Neural cell (in vitro differentiated cells): ENCODE measurements at regions not wholly inside any gene's neighbourhood (a gene's known extent, or its start where the extent isn't known, plus 50 kb on each side); places are given as distances from the start of the nearest gene placed in this dataset.

ENCODE experiments used
- H2AFZ ChIP-seq: fragments of 200-600, 300-800 bp; sonication (generic), shearing (Covaris generic); 2 replicates; pipeline ENCODE4 v1.6.0; 2014; ENCODE audit warnings: low read depth, mild to moderate bottlenecking, antibody characterized with exemption, low read length, moderate library complexity
- H3F3A ChIP-seq: fragments of 200-600 bp; shearing (Covaris generic); 2 replicates; pipeline ENCODE4 v1.6.1; 2016; ENCODE audit warnings: mild to moderate bottlenecking, moderate library complexity, mixed read lengths, antibody characterized with exemption, low read length; ENCODE audit not compliant: insufficient read depth, poor library complexity, severe bottlenecking
- H3K27ac ChIP-seq: fragments of 200-600, 300-800 bp; sonication (generic), shearing (Covaris generic); 2 replicates; pipeline ENCODE4 v1.5.1; 2014; ENCODE audit warnings: mild to moderate bottlenecking, low read length, moderate library complexity
- H3K27me3 ChIP-seq: fragments of 300-800, 200-600 bp; sonication (generic), shearing (Covaris generic); 2 replicates; pipeline ENCODE4 v1.6.0; 2014; ENCODE audit warnings: mild to moderate bottlenecking, low read depth, low read length, moderate library complexity; ENCODE audit not compliant: insufficient read depth
- H3K36me3 ChIP-seq: fragments of 300-800, 200-600 bp; sonication (generic), shearing (Covaris generic); 2 replicates; pipeline ENCODE4 v1.5.1; 2014; ENCODE audit warnings: mild to moderate bottlenecking, antibody characterized with exemption, low read length, moderate library complexity; ENCODE audit not compliant: insufficient read depth
- H3K4me2 ChIP-seq: fragments of 300-800, 200-600 bp; sonication (generic), shearing (Covaris generic); 2 replicates; pipeline ENCODE4 v1.6.0; 2014; ENCODE audit warnings: mild to moderate bottlenecking, low read length
- H3K4me3 ChIP-seq: fragments of 300-800, 200-600 bp; sonication (generic), shearing (Covaris generic); 2 replicates; pipeline ENCODE4 v1.5.1; 2014; ENCODE audit warnings: mild to moderate bottlenecking, low read length, moderate library complexity
- H3K79me2 ChIP-seq: fragments of 200-600 bp; shearing (Covaris generic); replicated peaks from 2 replicates; pipeline ENCODE4 v1.6.0; 2014; ENCODE audit warnings: mild to moderate bottlenecking, low read length, moderate library complexity; ENCODE audit not compliant: insufficient read depth
- H3K9ac ChIP-seq: fragments of 300-800, 200-600 bp; sonication (generic), shearing (Covaris generic); 2 replicates; pipeline ENCODE4 v1.6.1; 2016; ENCODE audit warnings: mild to moderate bottlenecking, low read length, mixed read lengths
- H3K9me2 ChIP-seq: fragments of 200-600 bp; shearing (Covaris generic); 2 replicates; pipeline ENCODE4 v1.6.1; 2016; ENCODE audit warnings: mild to moderate bottlenecking, low read length, mixed read lengths; ENCODE audit not compliant: insufficient read depth
- H3K9me3 ChIP-seq: fragments of 200-600, 300-800 bp; sonication (generic), shearing (Covaris generic); 2 replicates; pipeline ENCODE4 v1.6.1; 2016; ENCODE audit warnings: mild to moderate bottlenecking, mixed run types, low read length, moderate library complexity, mixed read lengths
- H4K20me1 ChIP-seq: fragments of 200-600 bp; shearing (Covaris generic); 2 replicates; pipeline ENCODE4 v1.6.1; 2016; ENCODE audit warnings: mild to moderate bottlenecking, mixed run types; ENCODE audit not compliant: insufficient read depth
- CTCF ChIP-seq: fragments of 450-650 bp; IDR thresholded peaks from 2 replicates; pipeline ENCODE4 v1.5.1; 2014; ENCODE audit warnings: antibody characterized with exemption, mild to moderate bottlenecking, moderate library complexity; ENCODE audit not compliant: poor library complexity, severe bottlenecking
- EP300 ChIP-seq: fragments of 450-650 bp; conservative IDR thresholded peaks from 2 replicates; pipeline ENCODE4 v1.6.1; 2014; ENCODE audit warnings: antibody characterized with exemption, mild to moderate bottlenecking, moderate library complexity; ENCODE audit not compliant: poor library complexity, severe bottlenecking
- EZH2 ChIP-seq: fragments of 200-600, 300-800 bp; shearing (Covaris generic), sonication (generic); IDR thresholded peaks from 2 replicates; pipeline ENCODE4 v1.6.1; 2014; ENCODE audit warnings: antibody characterized with exemption, low read length, borderline replicate concordance, mild to moderate bottlenecking; ENCODE audit not compliant: insufficient read depth, poor library complexity, severe bottlenecking
- MXI1 ChIP-seq: fragments of 450-650 bp; conservative IDR thresholded peaks from 2 replicates; pipeline ENCODE4 v1.6.1; 2014; ENCODE audit warnings: antibody characterized with exemption, mild to moderate bottlenecking; ENCODE audit not compliant: poor library complexity, severe bottlenecking
- POLR2AphosphoS5 ChIP-seq: IDR thresholded peaks from 2 replicates; pipeline ENCODE4 v1.6.1; 2012
- RAD21 ChIP-seq: fragments of 450-650 bp; conservative IDR thresholded peaks from 2 replicates; pipeline ENCODE4 v1.6.1; 2014; ENCODE audit warnings: antibody characterized with exemption, mild to moderate bottlenecking, moderate library complexity
- REST ChIP-seq: IDR thresholded peaks from 2 replicates; pipeline ENCODE4 v1.6.1; 2012; ENCODE audit warnings: borderline replicate concordance
- SMC3 ChIP-seq: fragments of 450-650 bp; conservative IDR thresholded peaks from 2 replicates; pipeline ENCODE4 v1.6.1; 2014; ENCODE audit warnings: antibody characterized with exemption, mild to moderate bottlenecking, moderate library complexity; ENCODE audit not compliant: poor library complexity
- TAF1 ChIP-seq: IDR thresholded peaks from 2 replicates; pipeline ENCODE4 v1.6.1; 2012; ENCODE audit warnings: low read depth

- H3K9me3 ChIP-seq = no peaks in the 10 kb centered on the region
- H3K36me3 ChIP-seq = no peaks in the 10 kb centered on the region
- H4K20me1 ChIP-seq = no peaks in the 10 kb centered on the region
- no peaks in the 10 kb centered on the region for H3F3A ChIP-seq
- H3K9ac ChIP-seq = no peak overlapping the region
- H3K4me2 ChIP-seq = no peak overlapping the region
- TF ChIP-seq SMC3 = no peak
- TF ChIP-seq CTCF = no peak
- TF ChIP-seq EP300 = no peak
- TF ChIP-seq EZH2 = no peak
- TF ChIP-seq TAF1 = no peak
- no peak for TF ChIP-seq MXI1
- TF ChIP-seq POLR2AphosphoS5 = no peak
- TF ChIP-seq REST = no peak
- no peak for TF ChIP-seq RAD21
- H3K27ac ChIP-seq = no peak overlapping the region
- H3K79me2 ChIP-seq = no peaks in the 10 kb centered on the region
- H3K4me3 ChIP-seq = no peak overlapping the region
- H2AFZ ChIP-seq = no peak overlapping the region
- no peaks in the 10 kb centered on the region for H3K9me2 ChIP-seq
- H3K27me3 ChIP-seq = no peaks in the 10 kb centered on the region
These were observed 1235.0 kb upstream of the TENM3 start for GRCh38 chr4:181008164-181008563.

- no peaks in the 10 kb centered on the region for H3K9me3 ChIP-seq
- H3F3A ChIP-seq = no peaks in the 10 kb centered on the region
- H3K27me3 ChIP-seq = no peaks in the 10 kb centered on the region
- no peak overlapping the region for H3K4me2 ChIP-seq
- no peaks in the 10 kb centered on the region for H3K9me2 ChIP-seq
- no peaks in the 10 kb centered on the region for H3K36me3 ChIP-seq
- no peak overlapping the region for H2AFZ ChIP-seq
- TF ChIP-seq CTCF = no peak
- no peak for TF ChIP-seq TAF1
- TF ChIP-seq RAD21 = no peak
- no peak for TF ChIP-seq SMC3
- TF ChIP-seq MXI1 = no peak
- TF ChIP-seq POLR2AphosphoS5 = no peak
- TF ChIP-seq EZH2 = no peak
- no peak for TF ChIP-seq EP300
- TF ChIP-seq REST = no peak
- no peak overlapping the region for H3K4me3 ChIP-seq
- H4K20me1 ChIP-seq = no peaks in the 10 kb centered on the region
- no peak overlapping the region for H3K9ac ChIP-seq
- no peak overlapping the region for H3K27ac ChIP-seq
- H3K79me2 ChIP-seq = no peaks in the 10 kb centered on the region
These were observed 1230.0 kb upstream of the TENM3 start for GRCh38 chr4:181013162-181013561.
